GM12878 (cell line): ENCODE measurements at regions not wholly inside any gene's neighbourhood (a gene's known extent, or its start where the extent isn't known, plus 50 kb on each side); places are given as distances from the start of the nearest gene placed in this dataset.

Experiments used
- ATAC-seq: fragments of 200-7000 bp; cut with Tn5 transposase; 3 replicates; pipeline ENCODE4 v1.9.1; 2020; ENCODE audit warnings: mild to moderate bottlenecking, moderate library complexity
- BruUV-seq: library from RNA; stranded (reverse); fragments of 400-500 nt; replicated peaks from 2 replicates; lab custom pipeline; 2021; lab: Mats Ljungman, UMichigan
- CTCF ChIA-PET: fragments of 300-600 bp; sonication (Branson Sonifier 250); formaldehyde crosslinking; extraction: SDS; loops from one replicate; lab custom pipeline; 2021; ENCODE audit warnings: inconsistent platforms; lab: Yijun Ruan, JAX
- POLR2A ChIA-PET: fragments of 350-600 bp; formaldehyde crosslinking; extraction: SDS; loops from one replicate; lab custom pipeline; 2021; ENCODE audit warnings: inconsistent platforms; lab: Charles Lee
- RAD21 ChIA-PET: fragments of 300-600 bp; sonication (Branson Sonifier 250); formaldehyde crosslinking; loops from one replicate; lab custom pipeline; 2023; ENCODE audit warnings: antibody characterized with exemption; ENCODE audit not compliant: unreplicated experiment; lab: Charles Lee
- SMC1A ChIA-PET: fragments of 300-600 bp; sonication (Branson Sonifier 250); formaldehyde crosslinking; loops from one replicate; lab custom pipeline; 2023; ENCODE audit not compliant: unreplicated experiment, uncharacterized antibody; lab: Charles Lee
- DNase-seq: peaks from one replicate; pipeline ENCODE4 v3.0.0-alpha.2; 2011; ENCODE audit warnings: low read depth, low spot score
- FAIRE-seq: peaks from 3 replicates; lab custom pipeline; 2011; peaks lifted over from hg19 to GRCh38; lab: Jason Lieb, UNC
- H2AFZ ChIP-seq: 2 replicates; pipeline ENCODE4 v1.6.0; 2011; ENCODE audit warnings: low read depth, low read length, control low read depth; ENCODE audit not compliant: control insufficient read depth
- H3K27ac ChIP-seq: 2 replicates; pipeline ENCODE4 v1.5.1; 2011; ENCODE audit warnings: control low read depth; ENCODE audit not compliant: control insufficient read depth, insufficient read depth
- H3K27me3 ChIP-seq, 2 experiments: replicated peaks in 1 of 2; 2 replicates each; pipeline versions ENCODE4 v1.6.0 to v1.6.1; 2011; ENCODE audit warnings: low read length in 1 of 2; ENCODE audit not compliant: control insufficient read depth in 2 of 2, insufficient read depth in 2 of 2
- H3K36me3 ChIP-seq, 2 experiments: 2 replicates each; pipeline ENCODE4 v1.5.1; 2011; ENCODE audit warnings: low read length in 1 of 2; ENCODE audit not compliant: control insufficient read depth in 2 of 2, insufficient read depth in 2 of 2
- H3K4me1 ChIP-seq: 2 replicates; pipeline ENCODE4 v1.6.1; 2011; ENCODE audit warnings: mild to moderate bottlenecking, low read length, moderate library complexity, mixed read lengths; ENCODE audit not compliant: control insufficient read depth, insufficient read depth
- H3K4me2 ChIP-seq: 2 replicates; pipeline ENCODE4 v1.6.0; 2011; ENCODE audit warnings: control low read depth; ENCODE audit not compliant: control insufficient read depth, insufficient read depth
- H3K4me3 ChIP-seq: fragments of 200-600 bp; sonication (generic); 2 replicates; pipeline ENCODE4 v1.5.1; 2016
- H3K79me2 ChIP-seq: 2 replicates; pipeline ENCODE4 v1.6.0; 2011; ENCODE audit warnings: low read length; ENCODE audit not compliant: control insufficient read depth, insufficient read depth
- H3K9ac ChIP-seq: 2 replicates; pipeline ENCODE4 v1.8.0; 2011; ENCODE audit warnings: low read length, control low read depth, mixed read lengths; ENCODE audit not compliant: control insufficient read depth, insufficient read depth
- H3K9me3 ChIP-seq: replicated peaks from 3 replicates; pipeline ENCODE4 v1.5.1; 2011; ENCODE audit warnings: mild to moderate bottlenecking, low read length; ENCODE audit not compliant: control insufficient read depth, insufficient read depth
- H4K20me1 ChIP-seq: 2 replicates; pipeline ENCODE4 v1.6.0; 2011; ENCODE audit not compliant: control insufficient read depth, insufficient read depth
- BACH1 ChIP-seq: fragments of 450-650 bp; IDR thresholded peaks from 2 replicates; pipeline ENCODE4 v1.6.1; 2017; ENCODE audit warnings: mild to moderate bottlenecking, borderline replicate concordance
- BCL11A ChIP-seq: IDR thresholded peaks from 2 replicates; pipeline ENCODE4 v1.6.1; 2011; ENCODE audit warnings: low read depth, low read length
- CBX5 ChIP-seq: sonication (generic); IDR thresholded peaks from 2 replicates; pipeline ENCODE4 v1.6.1; 2016; ENCODE audit warnings: low read depth, moderate library complexity, mild to moderate bottlenecking, inconsistent platforms
- CEBPB ChIP-seq, 2 experiments: fragments of 150-350 bp in 1 of 2; IDR thresholded peaks; 2 replicates each; pipeline ENCODE4 v1.6.1; 2012 to 2014; ENCODE audit warnings: low read depth in 2 of 2, low read length in 2 of 2, borderline replicate concordance in 1 of 2, inconsistent platforms in 1 of 2
- KAT2A ChIP-seq: conservative IDR thresholded peaks from 2 replicates; pipeline ENCODE4 v1.6.1; 2011; ENCODE audit warnings: low read depth, low read length; ENCODE audit not compliant: control insufficient read depth
- MAX ChIP-seq: IDR thresholded peaks from 2 replicates; pipeline ENCODE4 v1.6.1; 2012; ENCODE audit warnings: low read depth, low read length, improper control_type of control experiment
- MTA2 ChIP-seq: fragments of 450-650 bp; IDR thresholded peaks from 2 replicates; pipeline ENCODE4 v1.6.1; 2016; ENCODE audit warnings: low read depth, mild to moderate bottlenecking, moderate library complexity
- MXI1 ChIP-seq: fragments of 150-350 bp; IDR thresholded peaks from 2 replicates; pipeline ENCODE4 v1.6.1; 2011; ENCODE audit warnings: low read depth, mild to moderate bottlenecking, inconsistent platforms, low read length, improper control_type of control experiment
- NFXL1 ChIP-seq: fragments of 450-650 bp; IDR thresholded peaks from 2 replicates; pipeline ENCODE4 v1.6.1; 2017; ENCODE audit warnings: antibody characterized with exemption, mild to moderate bottlenecking, borderline replicate concordance
- NFYA ChIP-seq: IDR thresholded peaks from 2 replicates; pipeline ENCODE4 v1.6.1; 2011; ENCODE audit warnings: low read depth, mild to moderate bottlenecking, low read length, improper control_type of control experiment, borderline replicate concordance
- PML ChIP-seq: IDR thresholded peaks from 2 replicates; pipeline ENCODE4 v1.6.1; 2012; ENCODE audit warnings: low read length, inconsistent platforms
- PRDM15 ChIP-seq: fragments of 450-650 bp; formaldehyde crosslinking; IDR thresholded peaks from 2 replicates; pipeline ENCODE4 v1.4.0; 2020; ENCODE audit warnings: mild to moderate bottlenecking, moderate library complexity
- TARDBP ChIP-seq: IDR thresholded peaks from 2 replicates; pipeline ENCODE4 v1.6.1; 2016; ENCODE audit warnings: borderline replicate concordance
- TCF3 ChIP-seq: IDR thresholded peaks from 2 replicates; pipeline ENCODE4 v1.6.1; 2012; ENCODE audit warnings: low read depth, mild to moderate bottlenecking, low read length, borderline replicate concordance; ENCODE audit not compliant: insufficient read depth
- USF1 ChIP-seq: IDR thresholded peaks from 2 replicates; pipeline ENCODE4 v1.6.1; 2011; ENCODE audit warnings: borderline replicate concordance, low read depth, mild to moderate bottlenecking, moderate library complexity, mixed read lengths, low read length; ENCODE audit not compliant: insufficient read depth; ENCODE audit errors: extremely low read length
- USF2 ChIP-seq: IDR thresholded peaks from 2 replicates; pipeline ENCODE4 v1.6.1; 2011; ENCODE audit warnings: low read depth, low read length, improper control_type of control experiment, borderline replicate concordance
- WGBS: methylation state at CpG from one replicate; pipeline ENCODE4 v1.1.6; 2016; ENCODE audit warnings: low lambda C conversion rate; ENCODE audit not compliant: insufficient replicate concordance, insufficient coverage; ENCODE audit errors: missing lambda C conversion rate; 5-methylcytosine and 5-hydroxymethylcytosine counted together
- in situ Hi-C: fragments of 300-500 bp; cut with MboI; formaldehyde crosslinking; loops from 9 replicates; pipeline ENCODE4 v1.14.3; 2018; ENCODE audit warnings: mixed read lengths
- intact Hi-C: fragments of 100-400 bp; cut with micrococcal nuclease; formaldehyde crosslinking; loops from one replicate; pipeline ENCODE4 v1.14.2; 2022; ENCODE audit not compliant: unreplicated experiment

GRCh38 chrX:84907324-84907968 lies 96.2 kb upstream of the APOOL start:
- WGBS = 12% methylated on average over 5 of the region's 5 CpGs
- no peak overlapping the region for H3K27ac ChIP-seq
- H3K4me1 ChIP-seq = no peaks in the 10 kb centered on the region
- H3K4me2 ChIP-seq = no peak overlapping the region
- CTCF ChIA-PET = interaction anchor here (0.8 to 1.0 kb wide), 3 partner anchors 8 to 178 kb away, joined by 3 read pairs; partner anchors contain the start of gene APOOL
- H2AFZ ChIP-seq = no peak overlapping the region; the same call in 1 of the 2 replicates
- no peaks in the 10 kb centered on the region for H4K20me1 ChIP-seq
- no peaks in the 10 kb centered on the region for H3K27me3 ChIP-seq
- FAIRE-seq = no peak
- RAD21 ChIA-PET = interaction anchor here (0.6 kb wide), 1 partner anchor 1264 kb away, joined by 3 read pairs; no protein-coding TSS in a partner anchor
- H3K4me3 ChIP-seq = no peak overlapping the region
- H3K36me3 ChIP-seq = no peaks in the 10 kb centered on the region
- POLR2A ChIA-PET = no interaction called here
- H3K9ac ChIP-seq = no peak overlapping the region
- no peaks in the 10 kb centered on the region for H3K9me3 ChIP-seq
- TF ChIP-seq PML = no peak
- TF ChIP-seq CBX5 = no peak
- no peak for TF ChIP-seq MTA2
- TF ChIP-seq MAX = no peak
- TF ChIP-seq KAT2A = no peak
- TF ChIP-seq NFXL1 = no peak
- TF ChIP-seq MXI1 = no peak
- no peak for TF ChIP-seq TCF3
- no peak for TF ChIP-seq TARDBP
- TF ChIP-seq NFYA = no peak
- no peak for TF ChIP-seq USF1
- TF ChIP-seq BCL11A = no peak
- TF ChIP-seq USF2 = no peak
- TF ChIP-seq PRDM15 = no peak
- no peak for TF ChIP-seq CEBPB (IDR thresholded peaks at IDR 0.05; ENCODE audit: borderline replicate concordance in 1 of 2, low read depth in 2 of 2, low read length in 2 of 2)
- no peak for TF ChIP-seq BACH1
- TF ChIP-seq, all 136 proteins: peak for 0
- no TSS peak for BruUV-seq
- in situ Hi-C loops = no loop called here
- DNase-seq = no peak
- no peak for ATAC-seq
- SMC1A ChIA-PET = no interaction called here
- intact Hi-C loops = no loop called here
- no peaks in the 10 kb centered on the region for H3K79me2 ChIP-seq
